GM21723 (cell line): ENCODE measurements at regions not wholly inside any gene's neighbourhood (a gene's known extent, or its start where the extent isn't known, plus 50 kb on each side); places are given as distances from the start of the nearest gene placed in this dataset.

Experiments used
- ATAC-seq: cut with Tn5 transposase; IDR thresholded peaks from one replicate; pipeline ENCODE4 v1.9.1; 2021; ENCODE audit warnings: mild to moderate bottlenecking, moderate library complexity; ENCODE audit not compliant: unreplicated experiment

DNA sequence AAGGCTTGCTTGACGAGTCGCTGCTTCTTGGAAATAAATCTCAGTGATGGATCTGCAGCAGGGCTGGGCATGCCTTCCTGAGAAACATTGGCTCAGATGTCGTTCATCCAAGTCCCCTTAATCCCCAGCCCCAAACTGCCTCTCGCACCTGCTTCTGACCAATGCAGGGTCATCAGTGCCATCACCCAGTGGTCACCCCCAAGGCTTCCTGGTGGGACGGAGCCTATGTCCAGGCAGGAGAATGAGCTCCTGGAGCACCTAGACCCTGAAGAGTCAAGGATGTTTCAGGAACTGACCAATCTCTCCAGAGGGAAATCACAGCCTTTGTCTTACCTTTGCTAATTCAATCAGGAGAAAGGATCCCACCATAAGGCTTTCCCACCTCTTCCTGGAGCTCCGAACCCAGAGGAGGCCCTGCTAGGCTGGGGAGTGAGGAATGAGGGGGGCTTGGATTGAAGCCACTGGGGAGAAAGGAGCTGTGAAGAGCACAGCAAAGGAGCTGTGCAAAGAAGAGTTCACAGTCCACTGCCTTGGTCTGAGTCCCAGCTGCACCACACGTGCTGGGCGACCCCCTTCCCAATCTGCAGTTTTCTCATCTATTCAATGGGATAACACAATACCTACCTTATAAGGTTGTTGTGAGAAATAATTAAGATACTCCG lies 416.1 kb downstream of the NPHP4 start:
- no peak for ATAC-seq

DNA sequence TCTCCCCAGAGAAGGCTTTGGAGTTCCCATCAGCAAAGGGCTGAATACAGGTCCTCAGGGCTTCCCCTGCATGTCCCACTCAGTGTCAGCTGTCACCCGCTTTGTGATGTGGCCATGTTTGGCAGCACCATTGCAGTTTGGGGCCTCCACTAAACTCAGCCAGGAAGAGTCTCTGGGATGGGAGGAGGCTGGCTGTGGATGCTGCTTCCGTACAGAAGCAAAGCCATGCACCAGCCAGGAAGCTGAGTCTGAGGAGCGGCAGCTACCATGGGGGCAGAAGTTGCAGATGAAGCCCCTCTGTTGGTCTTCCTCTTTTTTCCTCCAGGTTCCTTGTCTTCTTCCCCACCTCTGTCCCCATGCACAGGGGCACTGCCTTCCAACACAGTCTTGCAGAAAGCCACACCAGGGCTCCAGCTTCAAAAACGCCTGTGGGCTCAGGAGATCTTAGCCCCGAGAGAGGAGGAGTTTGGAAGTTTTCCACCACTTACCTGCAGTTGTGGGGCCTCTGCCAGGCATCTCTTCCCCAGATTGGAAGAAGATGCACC lies 416.8 kb downstream of the NPHP4 start:
- no peak for ATAC-seq

DNA sequence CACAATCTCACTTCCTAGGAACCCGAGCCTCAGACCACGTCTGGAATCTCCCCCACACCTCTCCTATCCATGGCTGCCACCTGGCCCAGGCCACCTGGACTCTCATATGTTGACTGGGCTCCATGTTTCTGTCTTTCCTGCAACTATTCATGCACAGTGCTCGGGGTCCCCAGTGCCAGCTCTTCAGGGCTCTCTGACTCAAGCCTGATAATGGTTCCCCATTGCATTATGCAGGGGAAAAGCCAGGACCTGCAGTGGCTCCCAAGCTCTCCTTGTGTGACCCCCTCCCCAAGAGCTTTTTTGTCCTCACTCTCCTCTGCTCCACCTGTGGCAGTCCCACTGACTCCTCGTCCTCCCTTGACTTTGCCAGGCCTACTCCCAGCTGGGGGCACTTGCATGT lies 417.6 kb downstream of the NPHP4 start:
- no peak for ATAC-seq

DNA sequence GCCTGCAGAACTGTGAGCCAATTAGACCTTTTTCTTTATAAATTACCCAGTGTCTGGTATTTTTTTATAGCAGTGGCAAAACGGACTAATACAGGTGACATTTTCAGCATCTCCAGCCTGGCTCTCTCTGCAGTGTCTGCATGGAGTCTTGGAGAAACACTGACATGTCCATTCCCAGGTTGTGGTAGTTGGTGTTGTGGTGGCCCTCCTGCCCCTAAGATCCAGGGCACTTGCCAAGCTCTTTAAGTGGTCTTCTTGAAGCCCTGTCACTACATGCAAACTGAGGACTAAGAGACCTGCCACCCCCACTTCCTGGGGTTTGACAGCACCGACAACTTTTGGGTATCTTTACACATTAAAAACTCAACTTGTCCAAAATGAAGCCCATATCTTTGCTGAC lies 419.4 kb downstream of the NPHP4 start:
- ATAC-seq, result no peak

DNA sequence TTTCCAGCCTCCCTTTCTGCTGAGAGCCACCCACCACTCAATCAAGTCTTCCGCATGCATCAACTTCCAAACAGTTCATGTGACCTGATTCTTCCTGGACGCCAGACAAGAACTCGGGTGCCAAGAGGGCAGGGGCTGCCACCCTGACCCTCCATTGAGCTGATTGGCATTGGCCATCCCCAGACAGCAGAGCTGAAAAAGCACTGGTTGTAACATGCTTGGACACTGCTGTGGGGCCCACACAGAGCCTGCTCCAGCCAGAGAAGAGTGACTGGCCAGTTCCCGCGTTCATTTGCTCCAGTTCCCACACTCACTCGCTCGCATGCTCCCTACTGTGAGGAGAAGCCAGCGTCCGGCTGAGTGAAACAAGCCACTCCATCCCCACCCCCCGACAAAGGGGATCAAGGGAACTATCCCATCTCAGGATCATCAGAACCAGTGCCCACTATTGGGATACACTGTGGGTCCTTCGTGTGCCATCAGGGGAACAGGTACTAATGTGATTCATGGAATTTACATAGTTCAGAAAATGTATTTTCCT lies 420.3 kb downstream of the NPHP4 start:
- no peak for ATAC-seq

DNA sequence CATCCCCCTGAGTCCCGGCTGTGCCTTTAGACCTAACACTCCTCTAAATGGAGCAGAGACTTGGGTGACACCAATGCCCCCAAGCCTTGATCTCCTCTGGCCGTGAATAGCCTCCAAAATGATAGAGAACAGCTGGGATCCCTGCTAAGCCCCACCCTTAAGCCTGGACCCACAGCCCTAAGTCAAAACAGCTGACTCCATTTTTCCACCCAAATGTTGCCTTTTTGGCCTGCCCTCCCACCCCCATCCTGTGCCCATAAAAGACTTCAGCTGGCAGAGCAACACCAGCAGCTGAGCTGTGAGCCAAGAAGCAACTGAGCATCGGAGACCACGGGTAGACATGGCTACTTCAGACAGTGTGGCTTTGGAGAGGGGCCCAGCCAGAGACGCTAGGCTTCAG lies 420.8 kb downstream of the NPHP4 start:
- no peak for ATAC-seq

DNA sequence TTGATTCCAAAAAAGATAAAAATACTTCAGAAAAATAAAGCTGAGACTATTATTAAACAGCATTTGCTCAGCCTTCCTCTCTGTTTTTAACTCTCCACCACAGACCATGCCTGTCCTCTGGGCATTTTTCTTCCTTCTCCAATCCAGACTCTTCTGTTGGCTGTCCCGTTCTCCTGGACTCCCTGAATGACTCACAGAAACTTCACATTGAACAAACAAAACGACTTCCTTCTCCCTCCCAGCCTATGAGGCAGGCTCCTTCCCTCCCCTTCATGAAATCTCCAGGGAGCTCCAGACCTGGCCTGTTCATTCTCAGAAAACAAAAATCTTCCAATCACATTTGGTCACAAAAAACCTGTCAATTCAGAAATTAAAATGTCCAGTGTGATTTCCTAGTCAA lies 421.3 kb downstream of the NPHP4 start:
- no peak for ATAC-seq

DNA sequence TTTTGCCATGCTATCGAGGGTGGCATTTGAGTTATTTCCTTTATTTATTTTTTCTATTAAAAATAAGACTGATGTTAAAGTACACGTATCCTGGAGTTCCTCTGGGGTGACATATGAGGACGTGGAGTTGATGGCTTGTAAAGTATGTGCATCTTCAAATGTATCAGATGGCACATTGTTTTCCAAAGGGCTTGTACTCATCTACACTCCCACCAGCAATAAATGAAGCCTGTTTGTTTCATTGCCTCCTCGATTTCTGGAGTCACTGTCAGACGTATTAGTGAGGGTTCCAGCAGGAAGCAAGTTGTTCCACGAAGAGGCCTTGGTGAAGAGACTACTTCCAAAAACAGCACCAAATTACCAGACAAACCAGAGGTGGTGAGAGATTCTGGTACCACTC lies 423.9 kb downstream of the NPHP4 start:
- ATAC-seq, result no peak

DNA sequence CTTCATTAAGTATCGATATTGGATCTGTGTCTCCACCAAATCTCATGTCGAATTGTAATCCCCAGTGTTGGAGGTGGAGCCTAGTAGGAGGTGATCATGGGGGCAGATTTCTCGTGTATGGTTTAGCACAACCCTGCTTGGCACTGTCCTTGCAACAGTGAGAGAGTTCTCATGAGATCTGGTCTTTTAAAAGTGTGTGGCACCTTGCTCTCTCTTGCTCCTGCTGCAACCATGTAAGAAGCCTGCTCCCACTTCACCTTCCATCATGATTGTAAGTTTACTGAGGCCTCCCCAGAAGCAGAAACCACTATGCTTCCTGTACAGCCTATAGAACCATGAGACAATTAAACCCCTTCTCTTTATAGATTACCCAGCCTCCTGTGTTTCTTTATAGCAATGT lies 424.4 kb downstream of the NPHP4 start:
- ATAC-seq, result no peak

DNA sequence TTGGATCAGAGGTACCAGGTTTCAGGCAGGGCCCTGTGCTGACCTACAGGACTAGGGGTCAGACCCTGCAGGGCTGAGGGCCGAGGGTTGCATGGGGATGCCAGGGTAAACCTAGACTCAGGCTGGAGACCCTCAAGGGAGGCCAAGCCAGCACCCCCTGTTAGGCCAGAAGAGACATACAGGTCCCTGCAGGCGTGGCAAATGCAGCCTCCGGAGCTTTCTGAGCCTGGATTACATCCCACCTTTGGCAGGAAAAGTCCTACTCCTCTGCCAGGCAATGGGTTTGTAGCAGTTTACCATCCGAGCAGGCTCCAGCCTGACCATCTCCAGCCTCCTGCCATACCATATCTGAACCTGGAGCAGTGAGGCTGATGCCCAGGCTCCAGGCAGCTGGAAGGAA lies 425.3 kb downstream of the NPHP4 start:
- no peak for ATAC-seq

DNA sequence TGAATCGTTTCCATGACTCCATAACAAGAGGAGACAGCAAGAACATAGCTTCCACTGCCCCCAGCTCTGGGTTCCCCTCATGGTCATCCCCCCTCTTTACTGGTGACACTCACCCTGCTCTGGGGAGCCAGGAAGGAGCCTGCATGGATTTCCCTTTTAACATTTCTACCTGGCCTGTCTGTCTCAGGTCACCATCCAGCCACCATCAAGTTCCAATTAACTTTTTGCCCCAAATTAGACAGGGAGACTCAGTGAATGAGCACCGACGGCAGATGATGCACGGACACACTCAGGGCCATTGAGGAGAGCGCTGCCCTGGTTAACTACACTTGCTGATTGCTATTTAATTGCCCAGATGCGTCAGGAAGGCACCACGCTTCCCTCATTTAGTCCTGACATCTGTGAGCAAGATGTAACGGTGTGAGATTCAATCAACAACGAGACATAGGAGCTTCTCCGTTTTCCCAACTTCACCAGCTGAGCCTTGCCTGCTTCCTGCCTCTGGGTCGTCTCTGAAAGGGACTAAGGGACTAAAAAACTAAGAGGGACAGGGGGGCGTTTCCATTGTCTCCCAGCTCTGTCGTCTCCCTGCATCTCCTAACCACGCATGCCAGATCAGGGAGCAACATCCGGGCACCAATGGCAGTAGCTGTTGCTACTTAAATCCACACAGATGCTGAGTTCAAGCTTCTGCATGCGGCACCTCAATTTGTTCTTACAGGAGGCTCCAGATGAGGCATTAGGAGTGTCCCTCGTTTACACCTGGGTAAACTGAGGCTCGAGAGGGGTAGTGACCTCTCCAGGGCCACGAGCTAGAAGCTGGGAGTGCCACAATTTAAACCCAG lies 426.7 kb downstream of the NPHP4 start:
- no peak for ATAC-seq

DNA sequence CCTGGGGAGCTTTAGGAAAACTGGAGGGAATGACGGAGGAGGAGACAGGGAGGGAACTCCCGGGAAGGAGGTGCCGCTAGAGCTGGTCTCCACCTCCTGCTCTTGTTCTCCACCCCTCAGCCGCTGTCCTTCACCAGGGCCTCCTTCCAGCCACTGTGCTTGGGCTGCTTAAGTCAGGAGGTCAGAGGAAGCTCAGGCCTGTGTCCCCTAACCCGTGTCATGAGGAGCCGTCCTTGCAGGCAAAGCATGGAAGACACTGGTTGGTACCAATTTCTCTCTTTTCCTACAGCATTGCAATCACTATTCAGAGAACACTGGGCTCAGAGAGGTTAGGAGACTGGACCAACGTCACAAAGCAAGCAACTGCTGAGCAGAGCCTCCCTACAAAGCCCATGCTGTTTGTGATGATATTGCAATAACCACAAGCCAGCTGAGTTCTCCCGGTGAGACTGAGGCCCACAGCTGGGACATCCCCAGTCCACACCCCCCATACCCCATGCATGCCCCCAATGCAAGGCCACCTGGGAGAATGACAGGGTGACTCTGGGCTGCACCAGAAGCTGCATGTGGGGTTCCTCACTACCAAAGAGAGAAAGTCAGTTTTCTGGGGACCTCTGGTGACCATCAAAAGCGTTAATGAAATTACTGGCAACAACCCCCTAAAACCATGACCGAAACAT lies 427.5 kb downstream of the NPHP4 start:
- no peak for ATAC-seq

DNA sequence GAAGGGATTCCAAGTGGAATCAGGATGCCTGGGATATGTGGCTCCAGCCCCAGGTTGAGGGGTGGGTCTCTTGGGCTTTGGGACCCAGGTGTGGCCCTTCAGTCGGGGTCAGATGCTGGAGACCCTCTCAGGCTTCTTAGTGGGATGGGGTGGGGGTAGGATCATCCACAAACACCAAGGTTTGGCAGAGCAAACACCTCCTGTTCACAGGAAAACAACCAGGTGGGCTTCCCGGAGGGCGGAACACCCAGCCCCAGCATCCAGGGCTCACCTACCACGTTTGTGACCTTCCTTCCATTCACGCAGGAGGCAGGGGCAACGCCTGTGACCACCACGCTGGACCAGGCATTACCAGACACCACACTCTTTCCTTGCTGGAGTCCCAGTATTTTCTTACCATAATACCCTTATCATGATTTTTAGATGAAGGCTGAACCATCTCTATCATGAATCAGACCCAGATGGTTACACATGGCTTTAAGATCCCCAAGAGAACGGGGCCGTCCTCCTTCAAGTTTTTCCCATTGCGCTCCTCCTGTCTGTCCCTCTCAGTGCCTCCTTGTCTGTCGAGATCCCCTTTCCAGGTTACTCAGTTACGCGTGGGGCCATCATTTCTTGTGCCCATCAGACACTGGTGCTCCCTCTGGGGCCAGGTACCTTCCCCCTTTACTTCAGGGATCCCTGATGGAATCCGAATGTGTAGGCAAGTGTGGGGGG lies 428.2 kb downstream of the NPHP4 start:
- ATAC-seq, result no peak

DNA sequence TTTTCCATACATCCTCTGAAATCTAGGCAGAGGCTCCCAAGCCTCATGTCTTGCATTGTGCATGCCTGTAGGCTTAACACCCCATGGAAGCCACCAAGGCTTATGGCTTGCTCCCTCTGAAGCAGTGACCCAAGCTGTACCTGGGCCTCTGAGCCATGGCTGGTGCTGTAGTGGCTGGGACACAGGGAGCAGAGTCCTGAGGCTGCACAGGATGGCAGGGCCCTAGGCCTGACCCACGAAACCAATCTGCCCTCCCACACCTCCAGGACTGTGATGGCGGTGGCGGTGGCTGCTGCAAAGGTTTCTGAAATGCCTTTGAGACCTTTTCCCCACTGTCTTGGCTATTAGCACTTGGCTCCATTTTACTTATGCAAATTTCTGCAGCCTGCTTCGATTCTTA lies 429.5 kb downstream of the NPHP4 start:
- ATAC-seq, result no peak

DNA sequence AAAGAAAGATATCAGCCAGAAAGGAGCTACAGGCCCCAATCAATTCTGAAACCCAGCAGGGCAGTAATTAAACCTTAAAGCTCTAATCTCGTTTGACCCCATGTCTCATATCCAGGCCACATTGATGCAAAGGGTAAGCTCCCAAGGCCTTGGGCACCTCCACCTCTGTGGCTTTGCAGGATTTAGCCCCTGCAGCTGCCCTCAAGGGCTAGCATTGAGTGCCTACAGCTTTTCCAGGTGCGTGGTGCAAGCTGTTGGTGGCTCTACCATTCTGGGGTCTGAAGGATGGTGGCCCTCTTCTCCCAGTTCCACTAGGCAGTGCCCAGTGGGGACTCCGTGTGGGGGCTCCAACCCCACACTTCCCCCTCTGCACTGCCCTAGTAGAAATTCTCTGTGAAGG lies 429.9 kb downstream of the NPHP4 start:
- ATAC-seq, result no peak

DNA sequence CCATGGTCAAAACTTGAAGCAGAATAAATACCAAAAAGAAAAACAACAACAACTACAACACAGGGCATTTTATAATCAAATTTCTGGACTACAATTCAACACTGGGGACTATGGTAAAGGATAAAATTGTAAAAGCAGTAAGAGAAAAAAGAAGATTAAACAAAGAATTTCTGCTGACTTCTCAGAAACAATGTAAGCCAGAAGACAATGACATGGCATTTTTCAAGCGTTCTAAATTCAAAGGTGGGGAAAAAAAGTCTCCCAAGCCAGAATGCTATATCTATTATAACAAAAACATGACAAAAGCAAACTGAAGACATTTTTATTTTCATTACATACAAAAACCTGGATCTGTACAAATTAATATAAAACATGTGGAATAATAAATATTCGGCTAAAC lies 433.1 kb downstream of the NPHP4 start:
- ATAC-seq, result no peak

DNA sequence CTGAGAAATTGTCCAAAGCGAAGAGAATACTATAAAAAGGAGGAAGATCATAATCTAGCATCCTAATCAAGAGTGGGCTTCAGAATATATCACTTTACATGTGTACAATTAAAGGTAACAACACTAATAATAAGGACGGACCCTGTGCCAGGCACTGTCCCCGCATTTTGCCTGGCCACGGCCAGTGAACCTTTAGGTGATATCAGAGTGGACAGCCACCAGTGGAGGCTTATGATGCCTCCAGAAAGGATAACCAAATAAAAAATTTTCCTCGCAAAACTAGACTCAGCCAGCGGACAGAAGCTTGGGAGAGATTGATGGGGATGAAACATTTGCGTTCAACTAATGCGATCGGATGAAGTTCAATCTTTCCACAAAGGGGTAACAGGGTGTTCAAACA lies 436.4 kb downstream of the NPHP4 start:
- no peak for ATAC-seq

DNA sequence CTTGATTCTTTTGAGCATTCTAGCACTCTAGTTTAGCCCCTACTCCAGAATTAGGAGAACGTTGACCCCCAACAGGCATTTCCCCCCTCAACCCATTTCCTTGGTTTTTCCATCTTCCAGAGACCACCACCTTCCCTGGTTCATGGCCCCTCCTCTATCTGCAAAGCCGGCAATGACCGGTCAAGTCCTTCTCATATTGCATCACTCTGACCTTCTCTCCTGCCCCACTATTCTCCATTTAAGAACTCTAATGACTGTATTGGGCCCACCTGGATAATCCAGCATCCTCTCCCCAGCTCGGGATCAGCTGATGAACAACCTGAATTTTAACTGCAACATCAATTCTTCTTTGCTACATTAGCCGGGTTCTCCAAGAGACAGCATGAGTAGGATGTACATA lies 437.4 kb downstream of the NPHP4 start:
- no peak for ATAC-seq

DNA sequence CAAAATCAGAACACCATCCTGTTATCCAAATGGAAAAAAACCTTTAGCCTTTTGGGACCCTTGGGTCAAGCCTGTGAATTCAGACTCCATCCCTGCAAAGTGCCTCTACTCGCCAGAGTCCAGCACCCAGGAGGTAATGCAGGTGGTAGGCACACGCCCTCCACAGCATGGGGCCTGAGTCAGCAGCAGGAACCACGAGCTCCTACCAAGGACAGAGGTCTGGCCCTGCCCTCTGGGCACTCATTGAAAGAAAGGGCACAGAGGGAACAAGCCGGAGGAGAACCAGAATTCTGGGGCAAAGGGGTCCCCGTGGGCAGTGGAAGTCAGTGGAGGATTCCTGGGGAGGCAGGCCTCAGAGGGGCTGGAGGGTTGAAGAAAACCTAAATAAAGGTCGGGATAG lies 438.1 kb downstream of the NPHP4 start:
- no peak for ATAC-seq

DNA sequence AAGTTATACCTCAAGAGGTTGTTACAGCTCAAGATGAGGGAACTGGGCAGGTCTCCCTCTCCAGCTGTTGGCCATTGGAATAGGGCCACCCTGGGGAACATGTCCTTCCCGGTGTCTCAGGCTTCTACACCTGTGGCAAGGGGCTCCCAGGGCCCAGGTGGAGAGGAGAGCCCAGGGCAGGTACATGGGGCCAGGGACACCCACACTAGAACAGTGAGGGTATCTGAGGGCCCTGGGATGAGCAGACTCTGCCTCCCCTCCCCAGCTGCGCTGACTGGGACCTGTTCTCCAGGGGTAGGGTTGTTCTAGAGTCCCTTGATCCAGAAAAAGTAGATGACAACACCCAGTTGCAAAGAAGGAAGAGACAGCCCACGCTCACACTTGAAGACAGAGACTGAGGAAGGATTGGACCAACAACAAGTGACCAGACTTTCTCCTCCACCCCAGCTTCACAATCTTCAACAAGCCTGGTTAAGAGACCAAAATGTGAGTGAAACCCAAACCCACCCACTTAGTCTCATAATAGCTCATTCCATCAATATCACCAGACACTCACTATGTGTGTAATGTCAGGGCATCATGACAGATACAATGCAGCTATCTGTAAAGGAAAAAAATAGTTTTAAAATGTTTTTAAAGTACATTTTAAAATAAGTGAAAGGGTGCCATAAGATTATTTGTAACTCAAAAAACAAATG lies 439.3 kb downstream of the NPHP4 start:
- no peak for ATAC-seq
